ENCODE measurements at regions not wholly inside any gene's neighbourhood (a gene's known extent, or its start where the extent isn't known, plus 50 kb on each side); places are given as distances from the start of the nearest gene placed in this dataset.

DNA sequence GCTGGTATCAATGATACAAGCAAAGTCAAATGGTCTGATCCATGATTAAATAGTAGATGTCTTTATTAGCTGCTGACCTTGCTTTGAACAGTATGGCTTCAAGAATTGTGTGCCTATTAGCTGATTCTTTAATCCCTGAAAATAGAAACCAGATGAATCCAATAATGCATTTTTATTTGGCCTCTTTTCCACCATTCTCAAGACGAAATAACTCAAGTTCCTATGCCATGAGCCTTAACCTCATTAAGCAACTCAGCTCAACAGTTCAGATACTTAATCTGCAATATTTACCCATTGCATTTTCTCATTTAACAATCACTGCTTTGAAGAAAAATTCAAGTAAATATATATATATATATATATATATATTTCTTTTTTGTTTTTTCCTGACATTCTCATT is 588.6 kb upstream of the MEF2C start:
- DNase-seq (ENCODE audit: low read depth, low spot score), result no peak
- BruUV-seq (replicated peaks), result no TSS peak
- Histone ChIP-seq H3K27me3 (ENCODE audit: control insufficient read depth, insufficient read depth, low read length) (no peaks in the 10 kb centered on the region), H3K36me3 (ENCODE audit: control insufficient read depth, insufficient read depth, low read length) (no peaks in the 10 kb centered on the region), H3K4me1 (ENCODE audit: control insufficient read depth, insufficient read depth, low read length) (no peaks in the 10 kb centered on the region), H3K4me3 (ENCODE audit: low read depth in 2 of 2, low read length in 2 of 2) (no peak overlapping the region), H3K9me3 (ENCODE audit: control insufficient read depth, insufficient read depth, low read depth, low read length) (no peaks in the 10 kb centered on the region), H3K27ac (ENCODE audit: low read length) (no peak overlapping the region)
- intact Hi-C loops (cut with micrococcal nuclease; ENCODE audit: unreplicated experiment) (no loop called here), in situ Hi-C loops (cut with HindIII; ENCODE audit: low pct_unique_long_range_greater_than_20kb, low sequenced_read_pairs) (no loop called here)
- TF ChIP-seq POLR2AphosphoS5 (IDR thresholded peaks at IDR 0.05; ENCODE audit: low read depth, low read length), result no peak
- no peak for TF ChIP-seq TCF7L2 (IDR thresholded peaks at IDR 0.05; ENCODE audit: low read depth, low read length)
- TF ChIP-seq, protein P1, sequence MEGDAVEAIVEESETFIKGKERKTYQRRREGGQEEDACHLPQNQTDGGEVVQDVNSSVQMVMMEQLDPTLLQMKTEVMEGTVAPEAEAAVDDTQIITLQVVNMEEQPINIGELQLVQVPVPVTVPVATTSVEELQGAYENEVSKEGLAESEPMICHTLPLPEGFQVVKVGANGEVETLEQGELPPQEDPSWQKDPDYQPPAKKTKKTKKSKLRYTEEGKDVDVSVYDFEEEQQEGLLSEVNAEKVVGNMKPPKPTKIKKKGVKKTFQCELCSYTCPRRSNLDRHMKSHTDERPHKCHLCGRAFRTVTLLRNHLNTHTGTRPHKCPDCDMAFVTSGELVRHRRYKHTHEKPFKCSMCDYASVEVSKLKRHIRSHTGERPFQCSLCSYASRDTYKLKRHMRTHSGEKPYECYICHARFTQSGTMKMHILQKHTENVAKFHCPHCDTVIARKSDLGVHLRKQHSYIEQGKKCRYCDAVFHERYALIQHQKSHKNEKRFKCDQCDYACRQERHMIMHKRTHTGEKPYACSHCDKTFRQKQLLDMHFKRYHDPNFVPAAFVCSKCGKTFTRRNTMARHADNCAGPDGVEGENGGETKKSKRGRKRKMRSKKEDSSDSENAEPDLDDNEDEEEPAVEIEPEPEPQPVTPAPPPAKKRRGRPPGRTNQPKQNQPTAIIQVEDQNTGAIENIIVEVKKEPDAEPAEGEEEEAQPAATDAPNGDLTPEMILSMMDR (IDR thresholded peaks at IDR 0.05), result no peak
- TF ChIP-seq SIN3A (IDR thresholded peaks at IDR 0.05; ENCODE audit: borderline replicate concordance, insufficient read depth, low read depth, low read length), result no peak
- TF ChIP-seq REST (IDR thresholded peaks at IDR 0.05; ENCODE audit: insufficient read depth in 1 of 2, low read depth in 2 of 2, low read length in 1 of 2), result no peak
- ChIA-PET CTCF (interaction anchor here (0.6 kb wide), 1 partner anchor 10 kb away, joined by 3 read pairs; no protein-coding TSS in a partner anchor), POLR2A (no interaction called here)
- ATAC-seq, result no peak

- H3K36me3 ChIP-seq (ENCODE audit: control insufficient read depth, insufficient read depth, low read length), result no peaks in the 10 kb centered on the region
- H3K9me3 ChIP-seq (ENCODE audit: control insufficient read depth, insufficient read depth, low read depth, low read length), result no peaks in the 10 kb centered on the region
- CTCF ChIA-PET, result interaction anchor here (0.6 kb wide), 1 partner anchor 9 kb away, joined by 3 read pairs; no protein-coding TSS in a partner anchor
- H3K4me3 ChIP-seq (ENCODE audit: low read depth in 2 of 2, low read length in 2 of 2), result no peak overlapping the region
- in situ Hi-C loops (cut with HindIII; ENCODE audit: low pct_unique_long_range_greater_than_20kb, low sequenced_read_pairs) (no loop called here), intact Hi-C loops (cut with micrococcal nuclease; ENCODE audit: unreplicated experiment) (no loop called here)
- TF ChIP-seq POLR2AphosphoS5 (IDR thresholded peaks at IDR 0.05; ENCODE audit: low read depth, low read length) (no peak), SIN3A (IDR thresholded peaks at IDR 0.05; ENCODE audit: borderline replicate concordance, insufficient read depth, low read depth, low read length) (no peak), REST (IDR thresholded peaks at IDR 0.05; ENCODE audit: insufficient read depth in 1 of 2, low read depth in 2 of 2, low read length in 1 of 2) (no peak), TCF7L2 (IDR thresholded peaks at IDR 0.05; ENCODE audit: low read depth, low read length) (no peak)
- TF ChIP-seq, protein P1 (IDR thresholded peaks at IDR 0.05), result no peak
- no peaks in the 10 kb centered on the region for H3K4me1 ChIP-seq (ENCODE audit: control insufficient read depth, insufficient read depth, low read length)
- no TSS peak for BruUV-seq (replicated peaks)
- H3K27me3 ChIP-seq (ENCODE audit: control insufficient read depth, insufficient read depth, low read length), result no peaks in the 10 kb centered on the region
- ATAC-seq (no peak), DNase-seq (ENCODE audit: low read depth, low spot score) (no peak)
- POLR2A ChIA-PET, result no interaction called here
- no peak overlapping the region for H3K27ac ChIP-seq (ENCODE audit: low read length)
Observed at GRCh38 chr5:89471115-89471514, 588.1 kb upstream of the MEF2C start.
